Urothelium cell line (cell line): ENCODE measurements at regions not wholly inside any gene's neighbourhood (a gene's known extent, or its start where the extent isn't known, plus 50 kb on each side); places are given as distances from the start of the nearest gene placed in this dataset.

ENCODE experiments used
- DNase-seq: peaks from one replicate; pipeline ENCODE4 v3.0.0; 2011; ENCODE audit warnings: low spot score, mixed read lengths
- FAIRE-seq: peaks from 2 replicates; lab custom pipeline; 2011; peaks lifted over from hg19 to GRCh38; lab: Jason Lieb, UNC

DNA sequence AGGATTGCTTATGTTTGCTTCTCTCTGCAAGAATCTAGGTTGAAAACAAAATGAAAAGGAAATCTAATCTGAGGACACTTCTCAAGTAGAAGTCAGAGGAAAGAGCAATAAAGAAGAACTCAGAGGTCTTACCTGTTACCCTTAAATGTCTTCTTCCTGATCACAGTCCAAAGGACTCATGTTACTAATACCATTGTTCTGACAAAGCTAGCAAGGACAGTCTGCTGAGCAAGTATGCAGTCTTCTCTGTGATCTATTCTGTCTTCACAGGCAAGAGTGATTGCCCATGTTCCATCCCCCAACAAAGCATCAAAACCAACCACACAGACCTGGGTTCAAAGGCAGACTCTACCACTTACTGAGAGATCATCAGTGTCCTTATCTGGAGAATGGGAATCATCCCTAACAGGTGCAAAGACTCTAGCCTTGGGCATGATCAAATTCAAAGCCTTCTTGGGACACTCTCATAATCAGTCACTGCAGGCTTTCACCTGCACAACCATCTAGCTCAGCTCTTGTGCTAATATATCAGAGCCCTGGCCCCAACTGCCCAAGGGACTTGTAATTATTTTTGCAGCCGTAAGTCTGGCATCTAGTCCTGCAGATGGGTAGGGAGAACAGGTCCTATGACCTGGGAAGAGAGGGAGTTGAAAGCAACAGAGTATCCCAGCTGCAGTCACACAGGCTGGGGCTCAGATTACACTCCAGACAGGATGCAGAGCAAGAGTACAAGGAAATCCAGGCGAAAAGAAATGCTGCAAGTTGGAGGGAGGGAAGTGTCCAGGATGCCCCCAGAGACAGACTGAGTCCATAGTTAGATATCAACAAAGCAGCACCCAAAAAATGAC, 97.9 kb upstream of the NUDT4 start:
- FAIRE-seq (no peak), DNase-seq (no peak)

DNA sequence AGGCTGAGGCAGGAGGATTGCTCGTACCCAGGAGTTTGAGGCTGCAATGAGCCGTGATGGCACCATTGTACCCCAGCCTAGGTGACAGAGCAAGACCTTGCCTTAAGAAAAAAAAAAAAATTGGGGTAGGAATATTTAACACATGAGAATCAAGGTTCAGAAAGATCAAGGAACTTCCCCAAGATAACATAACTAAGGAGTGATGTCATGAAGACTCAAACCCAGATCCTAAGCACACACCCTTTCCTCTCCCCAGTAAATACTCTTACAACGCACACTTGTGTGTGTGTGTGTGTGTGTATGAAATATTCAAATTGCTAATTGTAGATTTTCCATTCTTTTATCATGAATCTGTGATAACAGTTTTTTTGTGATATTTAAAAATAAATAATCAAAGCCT, 90.6 kb upstream of the NUDT4 start:
- DNase-seq (no peak), FAIRE-seq (no peak)

DNA sequence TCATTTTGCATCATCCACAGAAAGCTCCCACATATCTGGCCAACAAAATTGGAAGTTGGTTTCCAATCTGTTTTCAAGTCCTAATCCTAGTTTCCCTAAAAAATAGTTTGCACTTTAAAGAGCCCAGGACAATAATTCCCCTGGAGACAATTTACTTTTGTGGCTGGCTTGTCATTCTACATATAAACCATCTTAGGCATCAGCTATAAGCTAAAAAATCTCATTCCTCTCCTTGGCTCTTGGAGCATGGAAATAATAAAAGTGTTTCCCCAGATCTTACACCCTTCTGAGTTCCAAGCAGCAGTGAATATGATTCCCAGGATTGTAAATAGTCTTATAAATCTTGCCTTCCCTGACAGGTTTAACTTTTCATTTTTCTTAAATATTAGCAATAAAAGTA, 89.1 kb upstream of the NUDT4 start:
- FAIRE-seq: no peak

DNA sequence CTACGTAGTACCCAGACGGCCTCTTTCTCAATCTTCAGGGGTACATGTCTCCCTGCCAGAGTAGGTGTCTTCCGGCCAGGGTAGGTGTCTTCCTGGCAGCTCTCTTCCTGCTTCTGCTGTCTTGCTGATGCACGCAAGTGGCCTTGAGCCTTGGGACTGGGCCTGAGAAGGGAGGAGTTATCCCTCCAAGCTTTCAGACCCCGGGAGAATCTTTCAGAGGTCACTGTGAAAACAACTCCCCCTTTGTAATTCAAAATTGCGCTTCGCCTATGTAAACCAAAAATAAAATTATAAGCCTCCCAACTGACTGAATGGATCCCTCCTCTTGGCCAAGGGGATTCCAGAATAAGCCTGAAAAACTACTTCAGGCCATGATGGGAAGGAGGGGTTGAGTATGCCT, 87.3 kb upstream of the NUDT4 start:
- FAIRE-seq (no peak), DNase-seq (no peak)

More for the DNA sequence above, 89.1 kb upstream of the NUDT4 start:
- no peak for DNase-seq

DNA sequence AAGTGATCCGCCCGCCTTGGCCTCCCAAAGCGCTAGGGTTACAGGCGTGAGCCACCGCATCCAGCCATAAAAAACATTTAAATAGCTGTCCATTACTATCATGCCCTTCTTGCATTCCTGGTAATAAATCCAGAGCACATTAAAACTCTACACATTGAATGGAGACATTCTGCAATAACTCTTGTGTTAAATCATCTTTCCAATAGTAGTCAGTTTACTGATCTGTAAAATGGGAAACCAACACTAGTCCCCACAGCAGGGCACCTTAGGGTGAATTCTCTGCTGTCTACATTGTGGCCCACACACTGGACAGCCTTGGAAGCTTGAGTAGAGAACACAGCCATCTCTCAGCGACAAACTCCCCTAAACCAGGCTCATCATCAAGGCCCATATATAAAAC, 85.5 kb upstream of the NUDT4 start:
- FAIRE-seq (no peak), DNase-seq (no peak)

DNA sequence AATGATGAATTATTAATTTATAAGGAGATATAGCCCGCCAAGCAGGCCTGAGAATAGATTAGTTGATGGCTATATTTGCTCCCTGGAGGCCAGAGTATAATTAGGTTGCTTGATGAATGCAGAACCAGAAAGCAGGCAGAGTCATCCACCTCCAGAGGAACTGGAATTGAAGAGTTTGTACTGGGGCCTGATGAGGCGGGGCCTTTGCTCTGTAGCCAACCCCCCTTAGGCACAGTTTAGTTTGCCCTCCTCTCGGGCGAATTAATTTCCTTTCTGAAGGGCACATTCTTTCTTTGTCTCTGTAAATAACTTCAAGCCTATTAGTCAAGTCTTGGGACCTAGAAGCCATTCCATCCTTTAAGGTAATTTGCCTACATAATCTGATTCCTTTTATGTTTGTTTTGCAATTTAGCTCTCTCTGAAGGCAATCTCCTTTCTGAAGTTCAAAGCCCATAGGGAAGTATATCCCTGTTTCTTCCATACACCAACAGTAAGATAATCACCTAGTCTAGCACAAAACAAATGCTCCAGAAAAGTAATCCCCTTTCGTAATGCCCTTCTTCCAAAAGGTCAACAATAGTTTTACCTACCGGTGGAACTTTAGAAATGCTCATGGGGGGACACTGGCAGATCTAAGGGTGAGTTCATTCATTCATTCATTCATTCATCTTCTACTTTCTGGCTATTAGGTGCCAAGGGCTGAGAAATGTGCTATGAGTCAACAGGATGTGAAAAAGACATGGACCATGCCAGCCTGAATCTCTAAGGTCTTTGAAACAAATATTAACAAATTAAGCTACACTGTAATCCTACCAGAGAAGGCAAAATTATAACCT, 84.8 kb upstream of the NUDT4 start:
- DNase-seq (no peak), FAIRE-seq (no peak)

DNA sequence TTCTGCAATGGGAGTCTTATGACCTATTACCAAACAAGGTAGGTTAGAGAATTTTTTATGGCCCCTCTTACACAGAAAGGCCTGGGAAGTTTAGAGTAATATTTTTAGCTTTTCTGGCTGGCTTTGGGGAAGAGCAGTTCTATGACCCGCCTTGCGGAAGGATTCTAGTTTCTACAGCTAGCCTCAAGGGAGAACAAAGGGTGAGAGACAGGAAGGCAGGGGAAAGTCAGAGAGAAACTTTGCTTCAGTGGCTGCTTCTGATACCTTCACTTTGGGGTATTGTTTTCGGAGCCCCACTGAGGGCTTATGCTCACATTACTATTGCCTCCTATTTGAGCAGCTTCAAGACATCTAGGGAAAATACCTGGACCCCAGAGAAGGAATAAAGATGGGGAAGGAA, 80.7 kb upstream of the NUDT4 start:
- no peak for FAIRE-seq

DNA sequence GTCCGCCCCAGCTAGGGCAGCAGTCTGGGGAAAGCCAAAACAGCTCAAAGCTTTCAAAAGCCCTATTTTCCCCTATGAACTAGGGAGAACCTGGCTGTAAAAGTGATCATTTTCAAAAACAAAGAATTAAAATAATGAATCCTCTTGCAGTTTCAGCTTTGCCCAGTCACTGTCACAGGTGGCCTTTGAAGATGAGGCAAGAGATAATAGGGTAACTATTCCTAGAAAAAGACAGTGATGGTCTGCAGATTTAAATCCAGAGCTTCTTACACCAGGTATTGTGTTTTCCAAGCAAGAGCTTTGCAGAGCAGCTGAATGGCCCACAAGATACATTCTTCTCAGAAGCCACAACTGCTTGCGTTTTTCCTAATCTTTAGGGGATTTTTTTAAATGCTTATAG, 80.2 kb upstream of the NUDT4 start:
- FAIRE-seq: no peak
- DNase-seq: no peak

More for the DNA sequence above, 80.7 kb upstream of the NUDT4 start:
- DNase-seq: no peak

DNA sequence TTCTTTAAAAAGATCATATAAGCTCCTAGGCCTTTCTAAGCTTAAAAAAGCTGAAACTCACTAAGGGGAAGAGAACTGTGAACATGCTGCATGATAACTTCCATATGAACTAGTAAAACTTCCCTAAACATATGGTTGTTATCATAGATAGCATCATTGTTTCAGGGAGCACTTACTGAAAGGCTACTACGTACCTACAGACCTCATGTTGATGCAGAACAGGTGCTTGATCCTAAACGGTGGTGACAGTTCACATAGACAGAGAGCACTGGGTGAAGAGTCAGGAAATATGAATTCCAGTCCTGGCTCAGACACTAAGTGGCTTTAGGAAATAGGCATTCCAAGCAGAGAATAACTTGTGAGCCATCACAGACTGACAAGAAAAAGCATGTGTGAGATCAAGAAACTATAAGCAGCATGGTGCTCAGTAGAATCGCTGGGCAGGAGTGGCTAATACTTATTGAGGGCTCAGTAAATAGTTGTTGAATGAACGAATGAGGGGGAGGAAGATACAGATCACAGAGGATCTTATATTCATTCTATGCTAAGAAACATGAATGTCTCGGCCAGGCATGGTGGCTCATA, 78.4 kb upstream of the NUDT4 start:
- FAIRE-seq: no peak
- DNase-seq: no peak

DNA sequence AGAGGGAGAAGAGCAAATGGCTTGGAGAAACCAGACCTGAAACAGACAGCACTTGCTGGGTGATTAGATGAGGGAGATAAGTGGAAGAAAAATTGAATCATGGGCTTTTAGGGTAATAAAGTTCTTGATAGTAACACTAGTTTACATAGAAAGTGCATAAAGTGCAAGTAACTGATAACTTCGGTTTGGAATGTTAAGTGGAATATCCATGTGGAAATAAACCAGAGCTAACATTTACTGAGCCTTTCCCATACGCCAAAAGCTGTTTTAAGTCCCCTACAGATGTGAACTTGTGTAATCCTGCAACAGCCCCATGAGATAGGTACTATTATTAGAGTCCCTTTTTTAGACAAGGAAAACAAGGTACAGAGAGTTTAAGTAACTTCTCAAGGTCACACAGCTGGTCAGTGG, 77.1 kb upstream of the NUDT4 start:
- no peak for DNase-seq
- no peak for FAIRE-seq

DNA sequence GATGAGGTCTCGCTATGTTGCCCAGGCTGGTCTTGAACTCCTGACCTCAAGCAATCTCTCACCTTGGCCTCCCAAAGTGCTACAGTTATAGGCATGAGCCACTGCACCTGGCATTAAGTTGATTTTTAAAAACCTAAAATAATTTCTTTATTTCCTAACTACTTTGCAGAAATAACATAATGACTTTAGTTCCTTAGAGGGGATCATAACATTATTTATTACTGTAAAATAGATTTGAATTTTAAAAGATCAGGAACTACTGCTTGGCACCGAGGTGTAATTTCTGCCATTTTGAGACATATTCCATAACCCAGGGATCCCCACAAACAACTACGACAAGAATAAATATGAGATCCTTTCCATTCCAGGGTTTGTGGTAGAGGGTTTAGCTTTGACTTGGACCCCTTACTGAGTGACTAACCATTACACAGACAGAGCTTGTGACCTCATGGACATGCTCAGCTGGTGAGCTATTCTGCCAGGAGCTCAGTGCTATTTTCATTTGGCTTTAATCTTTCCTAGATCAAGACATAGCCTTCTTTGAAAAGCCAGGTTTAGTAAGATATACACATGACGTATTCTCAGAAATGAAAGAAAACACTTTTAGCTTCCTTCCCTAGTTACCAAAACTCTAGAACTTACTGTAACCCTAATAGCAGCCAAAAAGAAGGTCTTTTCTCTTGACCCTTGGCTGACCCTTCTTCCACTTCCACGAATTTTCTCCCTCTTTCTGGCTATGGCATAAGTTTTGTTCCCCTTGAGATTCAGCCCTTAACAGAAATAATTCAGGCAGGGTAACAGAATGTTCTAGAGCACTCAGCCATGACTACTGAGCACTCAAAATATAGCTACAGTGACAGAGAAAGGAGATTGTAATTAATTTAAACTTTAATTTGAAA, 75.1 kb upstream of the NUDT4 start:
- no peak for DNase-seq

DNA sequence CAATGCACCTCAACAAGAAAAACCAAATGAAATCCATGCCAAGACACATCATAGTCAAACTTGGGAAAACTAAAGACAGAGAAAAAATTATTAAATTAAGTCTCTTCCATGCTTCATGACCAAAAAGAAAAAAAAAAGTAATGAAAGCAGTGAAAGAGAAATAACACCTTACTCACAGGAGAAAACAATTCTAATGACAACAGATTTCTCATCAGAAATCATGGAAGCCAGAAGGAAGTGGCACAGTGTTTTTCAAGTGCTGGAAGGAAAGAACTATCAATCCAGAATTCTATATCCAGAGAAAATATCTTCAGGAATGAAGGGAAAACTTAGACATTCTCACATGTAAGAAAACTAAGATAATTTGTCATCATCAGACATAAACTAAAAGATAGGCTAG, 71.1 kb upstream of the NUDT4 start:
- DNase-seq (no peak), FAIRE-seq (no peak)

More for the DNA sequence above, 75.1 kb upstream of the NUDT4 start:
- no peak for FAIRE-seq

DNA sequence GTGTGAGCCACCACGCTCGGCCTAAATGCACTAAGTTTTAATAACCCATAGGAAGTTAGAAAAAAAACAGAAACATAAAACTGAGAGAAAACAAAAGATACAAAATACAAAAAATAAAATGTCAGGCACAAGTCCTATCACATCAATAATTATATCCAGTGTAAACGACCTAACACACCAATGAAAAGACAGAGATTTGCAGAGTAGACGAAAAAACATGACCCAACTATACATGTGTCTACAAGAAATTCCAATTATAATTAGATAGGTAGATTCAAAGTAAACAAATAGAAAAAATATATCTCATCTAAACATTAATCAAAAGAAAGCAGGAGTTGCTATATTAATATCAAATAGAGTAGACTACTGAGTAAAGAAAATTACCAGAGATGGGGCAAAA, 69.4 kb upstream of the NUDT4 start:
- FAIRE-seq: no peak
- no peak for DNase-seq

DNA sequence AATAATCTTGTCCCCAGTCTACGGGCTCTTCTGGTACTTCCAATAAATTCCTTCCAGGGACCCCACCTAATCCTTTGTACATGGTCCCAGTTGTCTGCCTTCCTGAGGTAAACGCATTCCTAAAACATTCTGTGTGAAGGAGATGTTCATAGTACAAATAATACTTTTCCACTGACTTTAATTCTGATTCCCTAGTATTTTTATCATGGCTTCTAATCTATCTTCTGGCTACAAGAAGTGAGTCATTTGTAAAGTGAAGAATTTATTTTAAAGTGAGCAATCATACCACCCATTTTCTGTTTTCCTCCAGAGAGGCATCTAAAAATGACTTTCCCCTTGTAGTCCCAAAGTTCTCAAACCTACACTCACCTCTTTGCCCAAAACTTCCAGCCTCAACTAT, 65.9 kb upstream of the NUDT4 start:
- FAIRE-seq: no peak
- DNase-seq: no peak

DNA sequence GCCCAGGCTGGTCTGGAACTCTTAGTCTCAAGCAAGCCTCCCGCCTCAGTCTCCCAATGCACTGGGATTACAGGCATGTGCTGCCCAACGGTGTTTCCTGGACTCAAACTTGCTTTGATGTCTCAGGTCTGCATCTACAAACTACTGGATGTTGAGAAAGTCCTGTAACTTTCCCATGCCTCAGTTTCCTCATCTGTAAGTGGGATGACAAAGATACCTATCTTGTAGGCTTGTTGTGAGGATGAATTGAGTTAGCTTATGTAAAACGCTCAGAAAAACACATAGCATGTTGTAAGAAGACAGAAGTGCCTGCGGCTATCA, 63.6 kb upstream of the NUDT4 start:
- FAIRE-seq (no peak), DNase-seq (no peak)

DNA sequence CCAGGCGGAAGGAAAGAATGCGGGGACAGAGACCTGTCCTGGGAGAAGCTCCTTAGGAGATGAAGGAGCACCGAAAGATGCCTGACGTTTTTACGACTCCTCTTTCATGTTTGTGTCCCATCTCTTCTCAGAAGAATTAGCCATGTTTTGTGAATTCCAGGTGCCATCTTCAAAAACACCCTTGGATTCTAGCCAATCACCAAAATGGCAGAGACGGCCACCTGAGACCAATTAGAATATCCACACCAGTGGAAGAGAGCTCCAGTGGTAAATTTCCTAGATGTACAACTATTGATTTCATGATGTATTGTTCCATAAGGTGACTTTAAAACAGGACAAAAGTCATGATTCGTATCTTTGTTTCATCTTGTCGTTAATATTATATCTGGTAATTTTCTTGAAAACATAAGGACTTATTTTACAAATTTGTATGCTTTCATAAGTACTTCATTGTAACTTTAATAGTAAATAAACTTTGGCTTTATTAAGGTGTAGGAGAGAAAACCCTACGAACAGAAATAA, 62.3 kb upstream of the NUDT4 start:
- no peak for DNase-seq
- FAIRE-seq: no peak

DNA sequence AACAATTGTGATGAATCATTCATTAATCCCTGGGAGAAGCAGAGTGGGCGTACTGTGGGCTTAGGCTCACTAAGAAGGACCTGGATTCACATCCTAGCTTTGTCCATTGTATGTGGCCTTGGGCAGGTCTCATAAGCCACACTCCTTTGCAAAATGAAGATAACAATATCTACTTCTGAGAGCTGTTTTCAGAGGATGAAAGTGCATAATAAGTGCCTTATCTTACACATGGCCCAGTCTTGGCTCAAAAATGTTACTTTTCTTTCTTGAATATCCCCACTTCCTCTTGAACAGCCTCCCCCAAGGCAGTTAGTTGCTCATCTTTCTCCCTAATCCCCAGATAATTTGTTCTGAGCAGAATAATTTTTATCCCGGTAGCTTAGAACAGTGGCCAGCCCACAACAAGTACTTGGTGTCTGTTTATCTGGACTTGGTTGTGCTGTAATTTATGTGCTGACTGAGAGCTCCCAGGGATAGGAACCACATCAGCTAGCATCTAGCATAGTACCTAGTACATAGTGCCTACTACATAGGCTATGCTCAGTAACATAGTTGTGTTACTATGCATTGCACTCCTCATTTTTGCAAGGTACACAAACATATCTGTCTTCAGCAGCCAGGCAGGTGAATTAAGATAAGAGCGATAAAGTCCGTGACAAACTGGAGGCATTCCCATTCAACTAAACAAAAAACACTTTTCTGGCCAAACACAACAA, 61.7 kb upstream of the NUDT4 start:
- no peak for FAIRE-seq
- DNase-seq: no peak

DNA sequence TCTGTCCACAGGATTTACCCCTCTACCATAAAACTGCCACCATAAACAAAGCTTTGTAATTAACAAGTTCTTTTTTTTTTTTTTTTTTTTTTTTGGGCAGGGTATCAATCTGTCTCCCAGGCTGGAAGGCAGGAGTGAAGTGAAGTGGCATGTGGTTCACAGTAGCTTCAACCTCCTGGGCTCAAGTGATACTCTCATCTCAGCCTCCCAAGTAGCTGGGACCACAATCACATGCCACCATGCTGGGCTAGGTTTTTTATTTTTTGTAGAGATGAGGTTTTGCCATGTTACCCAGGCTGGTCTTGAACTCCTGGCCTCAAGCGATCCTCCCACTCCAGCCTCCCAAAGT, 61.1 kb upstream of the NUDT4 start:
- no peak for FAIRE-seq
- DNase-seq: no peak

DNA sequence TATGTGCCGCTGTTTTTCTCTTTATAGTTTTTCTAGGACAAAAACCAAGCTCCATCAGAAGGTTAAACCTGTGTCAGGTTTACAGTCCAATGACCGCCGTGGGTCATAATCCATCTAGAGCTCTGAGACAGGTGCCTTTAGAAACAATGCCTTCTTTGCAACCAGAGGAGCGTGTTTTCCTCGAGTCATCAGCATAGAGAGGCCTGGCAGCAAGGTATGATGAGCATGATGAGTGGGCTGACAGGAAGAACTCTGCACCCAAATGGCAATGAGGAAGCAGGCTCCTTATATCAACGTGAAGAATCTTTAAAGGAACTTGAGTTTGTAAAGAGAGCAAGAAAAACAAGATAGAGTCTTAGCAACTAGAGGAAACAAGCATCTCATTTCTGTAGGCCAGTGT, 60.5 kb upstream of the NUDT4 start:
- no peak for FAIRE-seq
- no peak for DNase-seq
